ENCODE measurements at regions not wholly inside any gene's neighbourhood (a gene's known extent, or its start where the extent isn't known, plus 50 kb on each side); places are given as distances from the start of the nearest gene placed in this dataset.

DNA sequence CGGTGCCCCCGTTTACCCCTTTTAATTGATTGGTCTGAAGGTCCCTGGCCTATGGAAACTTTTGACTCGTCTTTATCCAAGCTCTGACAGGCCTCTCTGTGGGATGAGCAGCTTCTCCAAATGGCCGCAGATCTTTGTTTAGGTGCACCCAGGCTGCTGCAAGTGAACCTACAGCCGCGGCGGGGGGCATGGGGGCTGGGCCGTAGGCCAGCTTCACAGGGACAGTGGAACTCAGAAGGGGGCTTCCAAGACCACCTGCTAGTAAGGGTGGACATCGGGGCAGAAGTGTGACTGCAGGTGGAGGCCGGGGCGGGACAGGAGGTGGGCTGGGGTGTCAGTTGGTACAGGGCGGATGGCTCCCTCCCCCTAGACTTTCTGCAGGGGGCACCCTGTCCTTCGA, 257.5 kb downstream of the SIPA1L2 start:
- no peak for TF ChIP-seq EZH2phosphoT487 (IDR thresholded peaks at IDR 0.05; ENCODE audit: borderline replicate concordance, low read length)
- TF ChIP-seq CTCF (IDR thresholded peaks at IDR 0.05; ENCODE audit: low read depth, low read length, poor library complexity, severe bottlenecking), result no peak

Measured in DOHH2 (cell line).